Calu3 (cell line): ENCODE measurements at regions not wholly inside any gene's neighbourhood (a gene's known extent, or its start where the extent isn't known, plus 50 kb on each side); places are given as distances from the start of the nearest gene placed in this dataset.

Source experiments
- BruUV-seq: library from RNA; stranded (reverse); fragments of 400-500 nt; replicated peaks from 2 replicates; lab custom pipeline; 2021; lab: Mats Ljungman, UMichigan
- CTCF ChIA-PET: fragments of 300-600 bp; sonication (Branson Sonifier 250); formaldehyde crosslinking; loops from one replicate; lab custom pipeline; 2022; ENCODE audit warnings: antibody characterized with exemption; lab: Charles Lee
- DNase-seq: peaks from one replicate; pipeline ENCODE4 v3.0.0; 2022
- H3K27ac Mint-ChIP-seq: one replicate; pipeline ENCODE4 v1.8.0; 2022; ENCODE audit warnings: mixed read lengths; ENCODE audit not compliant: unreplicated experiment
- H3K27me3 Mint-ChIP-seq: one replicate; pipeline ENCODE4 v1.8.0; 2022; ENCODE audit warnings: mixed read lengths; ENCODE audit not compliant: unreplicated experiment
- H3K36me3 Mint-ChIP-seq: one replicate; pipeline ENCODE4 v1.8.0; 2022; ENCODE audit warnings: mild to moderate bottlenecking, moderate library complexity, mixed read lengths; ENCODE audit not compliant: insufficient read depth, unreplicated experiment
- H3K4me1 Mint-ChIP-seq: one replicate; pipeline ENCODE4 v1.8.0; 2022; ENCODE audit warnings: mild to moderate bottlenecking, low read depth, mixed read lengths; ENCODE audit not compliant: unreplicated experiment
- H3K4me3 Mint-ChIP-seq: one replicate; pipeline ENCODE4 v1.8.0; 2022; ENCODE audit warnings: mild to moderate bottlenecking, low read depth, moderate library complexity, mixed read lengths; ENCODE audit not compliant: unreplicated experiment
- H3K9me3 Mint-ChIP-seq: one replicate; pipeline ENCODE4 v1.8.0; 2022; ENCODE audit warnings: low read depth, mixed read lengths; ENCODE audit not compliant: unreplicated experiment
- intact Hi-C: fragments of 100-400 bp; cut with micrococcal nuclease; formaldehyde crosslinking; loops from one replicate; pipeline ENCODE4 v1.10.0; 2022; ENCODE audit not compliant: unreplicated experiment
- TF ChIP-seq, protein P1 (sequence below): fragments of 200-600 bp; IDR thresholded peaks from one replicate; pipeline ENCODE4 v1.8.0; 2022; ENCODE audit warnings: antibody characterized with exemption; ENCODE audit not compliant: unreplicated experiment

DNA sequence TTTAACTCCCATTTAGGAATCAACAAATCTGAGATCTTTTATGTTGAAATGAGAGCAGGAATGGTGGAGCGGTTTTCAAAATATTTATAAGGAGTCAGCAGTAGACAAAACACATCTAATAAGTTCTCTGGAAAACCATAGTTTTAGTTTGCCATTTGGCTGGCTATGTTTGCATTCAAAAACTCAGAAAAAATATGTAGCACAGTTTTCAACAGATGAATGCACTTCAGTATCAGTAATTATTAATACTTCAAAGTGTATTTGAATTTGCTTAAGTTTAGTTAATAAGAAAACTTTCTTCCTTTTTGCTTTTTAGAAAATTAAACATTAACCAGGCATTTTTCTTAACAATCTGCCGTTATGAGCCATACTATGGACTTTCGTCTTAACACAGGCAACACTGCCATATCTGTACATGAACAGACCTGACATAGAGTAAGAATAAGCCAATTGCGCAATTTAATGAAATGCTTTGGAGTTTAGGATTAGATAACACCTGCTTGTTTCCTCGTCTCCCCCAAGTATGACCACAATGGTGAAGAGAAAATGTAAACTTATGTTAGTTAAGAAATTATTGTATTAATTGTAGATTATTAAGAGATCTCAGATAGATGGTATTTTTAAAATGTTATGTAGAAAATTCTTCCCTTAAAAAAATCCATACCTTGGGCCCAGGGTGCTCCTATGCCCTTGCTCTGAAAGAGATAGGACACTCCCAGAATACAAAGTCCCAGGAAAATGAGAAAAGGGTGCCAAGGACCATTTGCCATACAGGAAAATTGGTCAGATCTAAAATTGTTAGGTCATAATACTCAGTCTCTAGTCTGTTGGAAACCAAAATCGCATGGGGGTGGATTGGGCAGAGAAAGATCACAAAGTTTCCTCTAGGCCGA lies 552.3 kb upstream of the ARGLU1 start:
- CTCF ChIA-PET: no interaction called here
- DNase-seq: no peak
- Mint-ChIP-seq H3K36me3 (no peaks in the 10 kb centered on the region), H3K27me3 (no peaks in the 10 kb centered on the region), H3K27ac (no peak overlapping the region), H3K4me3 (no peak overlapping the region), H3K4me1 (no peaks in the 10 kb centered on the region), H3K9me3 (peaks cover 1% of the 10 kb centered on the region)
- BruUV-seq: no TSS peak
- intact Hi-C loops: loop anchor here (5.0 to 10.0 kb wide), 2 partner anchors 203 to 575 kb away; no protein-coding TSS in a partner anchor
- TF ChIP-seq, protein P1, sequence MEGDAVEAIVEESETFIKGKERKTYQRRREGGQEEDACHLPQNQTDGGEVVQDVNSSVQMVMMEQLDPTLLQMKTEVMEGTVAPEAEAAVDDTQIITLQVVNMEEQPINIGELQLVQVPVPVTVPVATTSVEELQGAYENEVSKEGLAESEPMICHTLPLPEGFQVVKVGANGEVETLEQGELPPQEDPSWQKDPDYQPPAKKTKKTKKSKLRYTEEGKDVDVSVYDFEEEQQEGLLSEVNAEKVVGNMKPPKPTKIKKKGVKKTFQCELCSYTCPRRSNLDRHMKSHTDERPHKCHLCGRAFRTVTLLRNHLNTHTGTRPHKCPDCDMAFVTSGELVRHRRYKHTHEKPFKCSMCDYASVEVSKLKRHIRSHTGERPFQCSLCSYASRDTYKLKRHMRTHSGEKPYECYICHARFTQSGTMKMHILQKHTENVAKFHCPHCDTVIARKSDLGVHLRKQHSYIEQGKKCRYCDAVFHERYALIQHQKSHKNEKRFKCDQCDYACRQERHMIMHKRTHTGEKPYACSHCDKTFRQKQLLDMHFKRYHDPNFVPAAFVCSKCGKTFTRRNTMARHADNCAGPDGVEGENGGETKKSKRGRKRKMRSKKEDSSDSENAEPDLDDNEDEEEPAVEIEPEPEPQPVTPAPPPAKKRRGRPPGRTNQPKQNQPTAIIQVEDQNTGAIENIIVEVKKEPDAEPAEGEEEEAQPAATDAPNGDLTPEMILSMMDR: no peak

DNA sequence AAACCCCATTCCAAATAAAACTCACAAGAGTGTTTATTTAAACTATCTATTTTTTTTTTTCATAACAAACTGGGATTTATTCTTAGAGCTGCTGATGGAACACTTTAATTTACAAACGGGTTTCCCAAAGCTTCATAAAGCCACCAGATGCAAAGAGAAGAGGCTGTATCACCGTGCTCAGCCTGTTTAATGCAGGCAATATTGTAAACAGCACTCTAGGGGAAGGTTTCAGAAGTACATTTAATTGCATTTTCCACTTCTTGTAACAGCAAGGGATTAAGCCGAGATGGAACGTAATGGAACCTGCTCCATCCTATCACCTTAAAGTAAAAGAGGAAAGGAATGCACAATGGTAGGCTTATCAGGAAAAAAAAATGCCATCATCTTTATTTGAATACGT lies 550.6 kb upstream of the ARGLU1 start:
- CTCF ChIA-PET: no interaction called here
- no peak overlapping the region for H3K27ac Mint-ChIP-seq
- no peak overlapping the region for H3K4me3 Mint-ChIP-seq
- DNase-seq: no peak
- peaks cover 3% of the 10 kb centered on the region for H3K9me3 Mint-ChIP-seq
- intact Hi-C loops: no loop called here
- TF ChIP-seq, protein P1: no peak
- H3K36me3 Mint-ChIP-seq: no peaks in the 10 kb centered on the region
- no peaks in the 10 kb centered on the region for H3K27me3 Mint-ChIP-seq
- BruUV-seq: no TSS peak
- no peaks in the 10 kb centered on the region for H3K4me1 Mint-ChIP-seq

DNA sequence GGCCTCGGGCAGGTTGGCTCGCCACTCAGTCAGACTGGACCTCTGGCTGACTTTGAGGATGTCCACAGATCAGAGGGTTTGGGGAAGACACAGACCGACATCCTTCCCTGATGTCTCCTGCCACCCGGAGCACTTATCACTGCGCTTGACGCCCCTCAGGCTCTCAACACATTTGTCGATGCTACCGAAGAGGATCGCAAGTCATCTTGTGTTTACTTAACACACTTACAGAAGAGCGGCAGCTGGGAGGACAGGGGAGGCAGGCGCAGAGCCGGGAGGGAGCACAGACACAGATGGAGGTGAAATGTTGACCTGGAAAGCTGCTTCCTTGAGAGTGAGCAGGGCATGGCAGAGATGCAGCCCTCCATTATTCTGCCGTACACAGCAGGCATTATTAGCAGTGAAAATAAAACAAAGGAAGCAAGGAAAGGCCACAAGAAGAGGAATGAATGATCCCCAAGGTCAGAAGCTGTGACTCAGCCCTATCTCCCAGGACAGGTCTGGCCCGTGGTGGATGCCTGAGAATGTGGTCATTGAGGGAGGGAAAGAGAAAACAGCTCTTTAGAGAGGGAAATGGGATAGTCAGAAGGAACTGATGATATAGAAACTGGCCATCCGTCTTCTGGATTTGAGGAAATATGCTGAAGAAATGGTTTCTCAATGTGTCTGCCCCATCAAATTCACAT lies 549.5 kb upstream of the ARGLU1 start:
- no peak overlapping the region for H3K4me3 Mint-ChIP-seq
- H3K4me1 Mint-ChIP-seq: no peaks in the 10 kb centered on the region
- CTCF ChIA-PET: no interaction called here
- H3K9me3 Mint-ChIP-seq: peaks cover 3% of the 10 kb centered on the region
- H3K36me3 Mint-ChIP-seq: no peaks in the 10 kb centered on the region
- H3K27me3 Mint-ChIP-seq: no peaks in the 10 kb centered on the region
- BruUV-seq: no TSS peak
- H3K27ac Mint-ChIP-seq: no peak overlapping the region
- DNase-seq: no peak
- TF ChIP-seq, protein P1: no peak
- intact Hi-C loops: no loop called here

DNA sequence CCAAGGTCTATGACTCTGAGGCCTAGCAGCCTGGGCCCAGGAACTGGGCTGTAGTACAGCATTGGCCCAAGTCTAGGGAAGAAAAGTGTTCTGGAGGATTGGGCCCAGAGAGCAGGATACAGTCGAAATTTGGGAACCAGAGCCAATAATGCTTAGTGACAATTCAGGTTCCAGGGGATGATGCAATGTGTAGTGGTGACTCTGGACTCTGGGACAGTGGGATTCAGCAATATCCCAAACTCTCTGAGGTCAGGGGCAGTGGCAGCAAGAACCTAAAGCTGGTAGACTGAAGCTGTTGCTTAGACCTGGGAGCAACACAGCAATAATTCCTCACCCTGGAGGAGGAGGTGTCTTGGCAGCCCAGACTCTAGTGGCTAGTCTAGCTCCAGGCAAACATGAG lies 545.5 kb upstream of the ARGLU1 start:
- no TSS peak for BruUV-seq
- H3K27me3 Mint-ChIP-seq: no peaks in the 10 kb centered on the region
- TF ChIP-seq, protein P1: no peak
- intact Hi-C loops: no loop called here
- CTCF ChIA-PET: no interaction called here
- DNase-seq: no peak
- no peaks in the 10 kb centered on the region for H3K4me1 Mint-ChIP-seq
- peaks cover 3% of the 10 kb centered on the region for H3K9me3 Mint-ChIP-seq
- no peak overlapping the region for H3K27ac Mint-ChIP-seq
- no peaks in the 10 kb centered on the region for H3K36me3 Mint-ChIP-seq
- no peak overlapping the region for H3K4me3 Mint-ChIP-seq
